ENCODE measurements at regions not wholly inside any gene's neighbourhood (a gene's known extent, or its start where the extent isn't known, plus 50 kb on each side); places are given as distances from the start of the nearest gene placed in this dataset.

DNA sequence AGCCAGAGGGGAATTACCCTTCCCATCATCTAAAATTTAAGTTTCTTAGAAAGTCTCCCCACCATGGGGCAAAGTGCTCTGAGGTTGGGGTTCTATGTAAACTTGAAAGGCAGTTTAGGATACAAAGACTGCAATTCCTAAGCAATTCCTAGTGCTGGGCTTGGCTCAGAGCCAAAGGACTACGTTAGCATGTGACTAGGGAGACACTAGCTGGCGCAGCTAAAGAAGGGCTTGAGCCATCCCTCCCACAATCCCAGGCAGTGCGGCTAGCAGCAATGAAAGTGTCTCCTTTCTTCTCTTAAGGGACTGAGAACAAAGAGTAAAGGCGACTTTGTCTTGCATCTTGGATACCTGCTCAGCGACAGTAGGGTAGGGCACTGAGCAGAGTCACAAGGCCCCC is 306.6 kb upstream of the FKBP1C start:
- H3K4me3 ChIP-seq (ENCODE audit: low read length), result no peak overlapping the region
- no peak overlapping the region for H3K27ac ChIP-seq (ENCODE audit: low read length)
- no peaks in the 10 kb centered on the region for H3K9me2 ChIP-seq (ENCODE audit: insufficient read depth, low read length)
- H3K36me3 ChIP-seq (ENCODE audit: insufficient read depth, low read length), result no peaks in the 10 kb centered on the region
- no peak overlapping the region for H2AFZ ChIP-seq (ENCODE audit: low read depth, low read length)
- no peak overlapping the region for H3K4me2 ChIP-seq (ENCODE audit: low read length)
- no peak for TF ChIP-seq SMC3 (conservative IDR thresholded peaks at IDR 0.05; ENCODE audit: poor library complexity)
- no peak for TF ChIP-seq EZH2 (IDR thresholded peaks at IDR 0.05; ENCODE audit: borderline replicate concordance, insufficient read depth, low read length, poor library complexity, severe bottlenecking)
- TF ChIP-seq, protein P1, sequence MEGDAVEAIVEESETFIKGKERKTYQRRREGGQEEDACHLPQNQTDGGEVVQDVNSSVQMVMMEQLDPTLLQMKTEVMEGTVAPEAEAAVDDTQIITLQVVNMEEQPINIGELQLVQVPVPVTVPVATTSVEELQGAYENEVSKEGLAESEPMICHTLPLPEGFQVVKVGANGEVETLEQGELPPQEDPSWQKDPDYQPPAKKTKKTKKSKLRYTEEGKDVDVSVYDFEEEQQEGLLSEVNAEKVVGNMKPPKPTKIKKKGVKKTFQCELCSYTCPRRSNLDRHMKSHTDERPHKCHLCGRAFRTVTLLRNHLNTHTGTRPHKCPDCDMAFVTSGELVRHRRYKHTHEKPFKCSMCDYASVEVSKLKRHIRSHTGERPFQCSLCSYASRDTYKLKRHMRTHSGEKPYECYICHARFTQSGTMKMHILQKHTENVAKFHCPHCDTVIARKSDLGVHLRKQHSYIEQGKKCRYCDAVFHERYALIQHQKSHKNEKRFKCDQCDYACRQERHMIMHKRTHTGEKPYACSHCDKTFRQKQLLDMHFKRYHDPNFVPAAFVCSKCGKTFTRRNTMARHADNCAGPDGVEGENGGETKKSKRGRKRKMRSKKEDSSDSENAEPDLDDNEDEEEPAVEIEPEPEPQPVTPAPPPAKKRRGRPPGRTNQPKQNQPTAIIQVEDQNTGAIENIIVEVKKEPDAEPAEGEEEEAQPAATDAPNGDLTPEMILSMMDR (IDR thresholded peaks at IDR 0.05; ENCODE audit: poor library complexity, severe bottlenecking), result no peak
- TF ChIP-seq MXI1 (conservative IDR thresholded peaks at IDR 0.05; ENCODE audit: poor library complexity, severe bottlenecking), result no peak
- no peak for TF ChIP-seq RAD21 (conservative IDR thresholded peaks at IDR 0.05)
- no peaks in the 10 kb centered on the region for H3K27me3 ChIP-seq (ENCODE audit: insufficient read depth, low read depth, low read length)
- H3F3A ChIP-seq (ENCODE audit: insufficient read depth, low read length, poor library complexity, severe bottlenecking), result no peaks in the 10 kb centered on the region
- H3K79me2 ChIP-seq (replicated peaks; ENCODE audit: insufficient read depth, low read length), result no peaks in the 10 kb centered on the region
- no peaks in the 10 kb centered on the region for H4K20me1 ChIP-seq (ENCODE audit: insufficient read depth)
- H3K9me3 ChIP-seq (ENCODE audit: low read length), result no peaks in the 10 kb centered on the region
- no peak overlapping the region for H3K9ac ChIP-seq (ENCODE audit: low read length)

DNA sequence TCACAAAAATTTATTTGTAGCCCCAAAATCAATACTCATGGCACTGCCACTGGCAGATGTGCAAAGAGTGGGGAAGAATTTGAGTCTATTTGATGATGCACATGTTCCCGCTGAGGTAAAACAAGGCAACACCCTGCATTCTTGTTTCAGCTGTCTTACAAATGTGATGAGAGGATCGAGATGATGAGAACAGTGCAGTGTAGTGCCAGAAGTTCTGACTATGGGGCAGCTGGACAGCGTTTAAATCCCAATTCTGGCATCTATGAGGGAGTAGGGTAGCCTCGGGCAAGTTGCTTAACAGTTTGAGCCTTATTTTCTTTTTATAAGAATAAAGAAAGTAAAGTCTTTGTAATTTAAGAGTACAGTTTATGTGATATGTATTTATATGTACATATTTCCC is 296.7 kb upstream of the FKBP1C start:
- H2AFZ ChIP-seq (ENCODE audit: low read depth, low read length), result no peak overlapping the region
- no peak overlapping the region for H3K4me3 ChIP-seq (ENCODE audit: low read length)
- H3K27ac ChIP-seq (ENCODE audit: low read length), result no peak overlapping the region
- no peaks in the 10 kb centered on the region for H3K79me2 ChIP-seq (replicated peaks; ENCODE audit: insufficient read depth, low read length)
- no peaks in the 10 kb centered on the region for H4K20me1 ChIP-seq (ENCODE audit: insufficient read depth)
- TF ChIP-seq EP300 (conservative IDR thresholded peaks at IDR 0.05; ENCODE audit: poor library complexity, severe bottlenecking) (no peak), POLR2AphosphoS5 (IDR thresholded peaks at IDR 0.05) (no peak), RAD21 (conservative IDR thresholded peaks at IDR 0.05) (no peak), TAF1 (IDR thresholded peaks at IDR 0.05; ENCODE audit: low read depth) (no peak), MXI1 (conservative IDR thresholded peaks at IDR 0.05; ENCODE audit: poor library complexity, severe bottlenecking) (no peak), SMC3 (conservative IDR thresholded peaks at IDR 0.05; ENCODE audit: poor library complexity) (no peak), EZH2 (IDR thresholded peaks at IDR 0.05; ENCODE audit: borderline replicate concordance, insufficient read depth, low read length, poor library complexity, severe bottlenecking) (no peak)
- TF ChIP-seq, protein P1 (IDR thresholded peaks at IDR 0.05; ENCODE audit: poor library complexity, severe bottlenecking), result no peak
- TF ChIP-seq, protein P2, sequence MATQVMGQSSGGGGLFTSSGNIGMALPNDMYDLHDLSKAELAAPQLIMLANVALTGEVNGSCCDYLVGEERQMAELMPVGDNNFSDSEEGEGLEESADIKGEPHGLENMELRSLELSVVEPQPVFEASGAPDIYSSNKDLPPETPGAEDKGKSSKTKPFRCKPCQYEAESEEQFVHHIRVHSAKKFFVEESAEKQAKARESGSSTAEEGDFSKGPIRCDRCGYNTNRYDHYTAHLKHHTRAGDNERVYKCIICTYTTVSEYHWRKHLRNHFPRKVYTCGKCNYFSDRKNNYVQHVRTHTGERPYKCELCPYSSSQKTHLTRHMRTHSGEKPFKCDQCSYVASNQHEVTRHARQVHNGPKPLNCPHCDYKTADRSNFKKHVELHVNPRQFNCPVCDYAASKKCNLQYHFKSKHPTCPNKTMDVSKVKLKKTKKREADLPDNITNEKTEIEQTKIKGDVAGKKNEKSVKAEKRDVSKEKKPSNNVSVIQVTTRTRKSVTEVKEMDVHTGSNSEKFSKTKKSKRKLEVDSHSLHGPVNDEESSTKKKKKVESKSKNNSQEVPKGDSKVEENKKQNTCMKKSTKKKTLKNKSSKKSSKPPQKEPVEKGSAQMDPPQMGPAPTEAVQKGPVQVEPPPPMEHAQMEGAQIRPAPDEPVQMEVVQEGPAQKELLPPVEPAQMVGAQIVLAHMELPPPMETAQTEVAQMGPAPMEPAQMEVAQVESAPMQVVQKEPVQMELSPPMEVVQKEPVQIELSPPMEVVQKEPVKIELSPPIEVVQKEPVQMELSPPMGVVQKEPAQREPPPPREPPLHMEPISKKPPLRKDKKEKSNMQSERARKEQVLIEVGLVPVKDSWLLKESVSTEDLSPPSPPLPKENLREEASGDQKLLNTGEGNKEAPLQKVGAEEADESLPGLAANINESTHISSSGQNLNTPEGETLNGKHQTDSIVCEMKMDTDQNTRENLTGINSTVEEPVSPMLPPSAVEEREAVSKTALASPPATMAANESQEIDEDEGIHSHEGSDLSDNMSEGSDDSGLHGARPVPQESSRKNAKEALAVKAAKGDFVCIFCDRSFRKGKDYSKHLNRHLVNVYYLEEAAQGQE (IDR thresholded peaks at IDR 0.05; ENCODE audit: borderline replicate concordance), result no peak
- H3K9ac ChIP-seq (ENCODE audit: low read length), result no peak overlapping the region
- H3F3A ChIP-seq (ENCODE audit: insufficient read depth, low read length, poor library complexity, severe bottlenecking), result no peaks in the 10 kb centered on the region
- no peaks in the 10 kb centered on the region for H3K27me3 ChIP-seq (ENCODE audit: insufficient read depth, low read depth, low read length)
- no peaks in the 10 kb centered on the region for H3K9me2 ChIP-seq (ENCODE audit: insufficient read depth, low read length)
- H3K4me2 ChIP-seq (ENCODE audit: low read length), result no peak overlapping the region
- no peaks in the 10 kb centered on the region for H3K36me3 ChIP-seq (ENCODE audit: insufficient read depth, low read length)
- no peaks in the 10 kb centered on the region for H3K9me3 ChIP-seq (ENCODE audit: low read length)

All from neural cell (in vitro differentiated cells).